H9 (cell line): ENCODE measurements at regions not wholly inside any gene's neighbourhood (a gene's known extent, or its start where the extent isn't known, plus 50 kb on each side); places are given as distances from the start of the nearest gene placed in this dataset.

Experiments
- DNase-seq: peaks from one replicate; pipeline ENCODE4 v3.0.0-alpha.2; 2017
- H2AFZ ChIP-seq: one replicate; pipeline ENCODE4 v1.6.1; 2013; ENCODE audit warnings: mild to moderate bottlenecking, low read length, control low read depth, moderate library complexity
- H2AK5ac ChIP-seq: 2 replicates; pipeline ENCODE4 v1.6.1; 2013; ENCODE audit warnings: low read length, control low read depth, mixed read lengths; ENCODE audit not compliant: insufficient read length
- H2BK120ac ChIP-seq: one replicate; pipeline ENCODE4 v1.6.1; 2013; ENCODE audit warnings: low read depth, mild to moderate bottlenecking, low read length, control low read depth, inconsistent platforms; ENCODE audit not compliant: poor library complexity, severe bottlenecking
- H2BK12ac ChIP-seq: 2 replicates; pipeline ENCODE4 v1.6.1; 2013; ENCODE audit warnings: low read length, control low read depth, mixed read lengths, low read depth; ENCODE audit not compliant: insufficient read length
- H2BK15ac ChIP-seq: 2 replicates; pipeline ENCODE4 v1.6.1; 2013; ENCODE audit warnings: low read depth, low read length, control low read depth
- H2BK20ac ChIP-seq: one replicate; pipeline ENCODE4 v1.6.1; 2013; ENCODE audit warnings: low read depth, mild to moderate bottlenecking, low read length, control low read depth, inconsistent platforms; ENCODE audit not compliant: poor library complexity, severe bottlenecking
- H2BK5ac ChIP-seq: 2 replicates; pipeline ENCODE4 v1.6.1; 2013; ENCODE audit warnings: low read length, control low read depth, mixed read lengths; ENCODE audit not compliant: insufficient read length
- H3K14ac ChIP-seq: 2 replicates; pipeline ENCODE4 v1.6.1; 2013; ENCODE audit warnings: low read length, control low read depth; ENCODE audit not compliant: insufficient read depth
- H3K18ac ChIP-seq: 2 replicates; pipeline ENCODE4 v1.6.1; 2013; ENCODE audit warnings: low read depth, mild to moderate bottlenecking, mixed read lengths, low read length, control low read depth; ENCODE audit not compliant: insufficient read length
- H3K23ac ChIP-seq: 2 replicates; pipeline ENCODE4 v1.6.1; 2013; ENCODE audit warnings: low read length, control low read depth, mixed read lengths, low read depth; ENCODE audit not compliant: insufficient read length
- H3K23me2 ChIP-seq: 2 replicates; pipeline ENCODE4 v1.6.1; 2013; ENCODE audit warnings: low read depth, mild to moderate bottlenecking, mixed read lengths, low read length, control low read depth; ENCODE audit not compliant: insufficient read length, poor library complexity, severe bottlenecking
- H3K27ac ChIP-seq: 2 replicates; pipeline ENCODE4 v1.5.1; 2013; ENCODE audit warnings: low read length, control low read depth, mixed read lengths, low read depth; ENCODE audit not compliant: insufficient read length
- H3K27me3 ChIP-seq: 2 replicates; pipeline ENCODE4 v1.6.1; 2013; ENCODE audit warnings: low read length, control low read depth, inconsistent platforms; ENCODE audit not compliant: insufficient read depth
- H3K4ac ChIP-seq: 2 replicates; pipeline ENCODE4 v1.6.1; 2013; ENCODE audit warnings: low read depth, mild to moderate bottlenecking, control low read depth, inconsistent platforms, low read length, moderate library complexity
- H3K4me1 ChIP-seq: 2 replicates; pipeline ENCODE4 v1.6.1; 2013; ENCODE audit warnings: low read length, control low read depth, inconsistent platforms; ENCODE audit not compliant: insufficient read depth
- H3K4me2 ChIP-seq: 2 replicates; pipeline ENCODE4 v1.6.1; 2013; ENCODE audit warnings: low read length, control low read depth, mixed read lengths; ENCODE audit not compliant: insufficient read length, insufficient read depth
- H3K56ac ChIP-seq: 2 replicates; pipeline ENCODE4 v1.6.1; 2013; ENCODE audit warnings: low read depth, mild to moderate bottlenecking, mixed read lengths, low read length, control low read depth; ENCODE audit not compliant: insufficient read length
- H3K79me1 ChIP-seq: 2 replicates; pipeline ENCODE4 v1.6.1; 2013; ENCODE audit warnings: low read depth, mild to moderate bottlenecking, moderate library complexity, low read length, control low read depth, inconsistent platforms; ENCODE audit not compliant: insufficient read depth, poor library complexity, severe bottlenecking
- H3K79me2 ChIP-seq: 2 replicates; pipeline ENCODE4 v1.6.1; 2013; ENCODE audit warnings: low read length, control low read depth, inconsistent platforms; ENCODE audit not compliant: insufficient read depth
- H3K9ac ChIP-seq: 2 replicates; pipeline ENCODE4 v1.6.1; 2013; ENCODE audit warnings: low read length, control low read depth, mixed read lengths; ENCODE audit not compliant: insufficient read length; ENCODE audit errors: extremely low read depth
- H3K9me3 ChIP-seq: one replicate; pipeline ENCODE4 v1.6.1; 2013; ENCODE audit warnings: low read depth, low read length, inconsistent platforms; ENCODE audit not compliant: control insufficient read depth
- H3T11ph ChIP-seq: one replicate; pipeline ENCODE4 v1.6.1; 2013; ENCODE audit warnings: mild to moderate bottlenecking, low read length, control low read depth, inconsistent platforms
- H4K20me1 ChIP-seq: one replicate; pipeline ENCODE4 v1.6.1; 2013; ENCODE audit not compliant: control insufficient read depth, insufficient read length, insufficient read depth
- H4K5ac ChIP-seq: 2 replicates; pipeline ENCODE4 v1.6.1; 2013; ENCODE audit warnings: low read depth, mild to moderate bottlenecking, mixed read lengths, low read length, control low read depth; ENCODE audit not compliant: insufficient read length
- H4K8ac ChIP-seq: replicated peaks from 2 replicates; pipeline ENCODE4 v1.6.1; 2013; ENCODE audit warnings: low read length, control low read depth, mixed read lengths, low read depth; ENCODE audit not compliant: insufficient read length
- H4K91ac ChIP-seq: 2 replicates; pipeline ENCODE4 v1.6.1; 2013; ENCODE audit warnings: low read depth, mild to moderate bottlenecking, moderate library complexity, mixed read lengths, low read length, control low read depth; ENCODE audit not compliant: insufficient read length
- H3K27ac Mint-ChIP-seq, 3 experiments: 2 replicates in 2 of 3; 3 replicates in 1 of 3; pipeline ENCODE4 v1.8.0; 2020 to 2021; ENCODE audit warnings: mixed read lengths in 3 of 3, mild to moderate bottlenecking in 1 of 3, moderate library complexity in 1 of 3
- H3K27me3 Mint-ChIP-seq: 2 replicates; pipeline ENCODE4 v1.8.0; 2021; ENCODE audit warnings: low read depth, mild to moderate bottlenecking, moderate library complexity, mixed read lengths
- H3K36me3 Mint-ChIP-seq, 3 experiments: 2 replicates in 2 of 3; 3 replicates in 1 of 3; pipeline ENCODE4 v1.8.0; 2020 to 2021; ENCODE audit warnings: low read depth in 3 of 3, mixed read lengths in 3 of 3; ENCODE audit not compliant: insufficient read depth in 1 of 3
- H3K4me1 Mint-ChIP-seq, 2 experiments: 2 replicates each; pipeline ENCODE4 v1.8.0; 2020; ENCODE audit warnings: mixed read lengths in 2 of 2
- H3K4me3 Mint-ChIP-seq, 2 experiments: 2 replicates in 1 of 2; 3 replicates in 1 of 2; pipeline ENCODE4 v1.8.0; 2020 to 2021; ENCODE audit warnings: mild to moderate bottlenecking in 2 of 2, mixed read lengths in 2 of 2, moderate library complexity in 1 of 2
- H3K9me3 Mint-ChIP-seq, 2 experiments: 2 replicates in 1 of 2; 3 replicates in 1 of 2; pipeline ENCODE4 v1.8.0; 2020; ENCODE audit warnings: mild to moderate bottlenecking in 2 of 2, mixed read lengths in 2 of 2, moderate library complexity in 1 of 2
- WGBS: extraction: QIAGEN DNeasy Blood & Tissue Kit; methylation state at CpG from one replicate; pipeline ENCODE4 v1.1.7; 2013; ENCODE audit warnings: missing lambda C conversion rate, low lambda C conversion rate, mixed read lengths; ENCODE audit not compliant: insufficient read length; ENCODE audit errors: extremely low coverage; 5-methylcytosine and 5-hydroxymethylcytosine counted together
- TF ChIP-seq, protein P1 (sequence below): fragments of 200-600 bp; sonication (generic); conservative IDR thresholded peaks from 3 replicates; pipeline ENCODE4 v1.8.0; 2021; ENCODE audit warnings: antibody characterized with exemption, mild to moderate bottlenecking

DNA sequence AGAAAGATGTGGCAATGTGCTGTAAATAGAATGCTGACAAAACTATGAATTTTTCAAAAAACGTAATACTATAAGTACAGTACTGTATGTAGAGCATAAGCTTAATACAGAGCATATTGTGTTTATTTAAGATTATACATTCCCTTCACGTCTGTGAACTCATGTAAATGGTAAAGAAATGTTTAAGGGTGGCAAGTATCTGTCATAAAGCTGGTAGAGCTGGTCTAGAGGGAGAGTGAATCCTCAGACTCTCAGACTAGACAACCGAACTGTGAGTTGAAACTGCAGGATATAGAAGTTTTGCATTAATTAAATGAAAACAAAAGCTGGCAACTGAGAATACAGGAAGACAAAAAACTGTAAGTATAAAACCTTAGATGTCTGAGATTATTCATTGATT is 87.3 kb upstream of the ANXA1 start:
- no peak overlapping the region for H2AK5ac ChIP-seq
- H3K14ac ChIP-seq, result no peak overlapping the region
- no peaks in the 10 kb centered on the region for H3K27me3 Mint-ChIP-seq
- no peaks in the 10 kb centered on the region for H3K27me3 ChIP-seq
- H3K4me1 Mint-ChIP-seq, result peaks cover 5 to 8% of the 10 kb centered on the region in 2 experiments; a peak in 3 of 4 replicates
- H3K23ac ChIP-seq, result no peak overlapping the region
- no peak overlapping the region for H2BK120ac ChIP-seq
- no peak overlapping the region for H2BK12ac ChIP-seq
- H3K56ac ChIP-seq, result no peak overlapping the region
- H3K23me2 ChIP-seq, result no peaks in the 10 kb centered on the region
- no peak overlapping the region for H3K4me3 Mint-ChIP-seq
- no CpG with 5 or more reads among the region's 3 CpGs for WGBS
- no peaks in the 10 kb centered on the region for H3K9me3 ChIP-seq
- H3K27ac ChIP-seq, result no peak overlapping the region
- H3K27ac Mint-ChIP-seq, result no peak overlapping the region
- H4K91ac ChIP-seq, result no peak overlapping the region
- no peak overlapping the region for H2BK20ac ChIP-seq
- H4K20me1 ChIP-seq, result no peaks in the 10 kb centered on the region
- H3K9me3 Mint-ChIP-seq, result no peaks in the 10 kb centered on the region
- H3K9ac ChIP-seq, result no peak overlapping the region
- peaks cover 0 to 2% (median 0%) of the 10 kb centered on the region in 3 experiments; a peak in 3 of 7 replicates for H3K36me3 Mint-ChIP-seq
- no peak overlapping the region for H3T11ph ChIP-seq
- DNase-seq, result no peak
- H3K79me1 ChIP-seq, result no peaks in the 10 kb centered on the region
- H3K4ac ChIP-seq, result no peak overlapping the region
- H3K18ac ChIP-seq, result no peak overlapping the region
- no peak overlapping the region for H2AFZ ChIP-seq
- H2BK15ac ChIP-seq, result no peak overlapping the region
- no peaks in the 10 kb centered on the region for H3K79me2 ChIP-seq
- H3K4me2 ChIP-seq, result no peak overlapping the region
- TF ChIP-seq, protein P1, sequence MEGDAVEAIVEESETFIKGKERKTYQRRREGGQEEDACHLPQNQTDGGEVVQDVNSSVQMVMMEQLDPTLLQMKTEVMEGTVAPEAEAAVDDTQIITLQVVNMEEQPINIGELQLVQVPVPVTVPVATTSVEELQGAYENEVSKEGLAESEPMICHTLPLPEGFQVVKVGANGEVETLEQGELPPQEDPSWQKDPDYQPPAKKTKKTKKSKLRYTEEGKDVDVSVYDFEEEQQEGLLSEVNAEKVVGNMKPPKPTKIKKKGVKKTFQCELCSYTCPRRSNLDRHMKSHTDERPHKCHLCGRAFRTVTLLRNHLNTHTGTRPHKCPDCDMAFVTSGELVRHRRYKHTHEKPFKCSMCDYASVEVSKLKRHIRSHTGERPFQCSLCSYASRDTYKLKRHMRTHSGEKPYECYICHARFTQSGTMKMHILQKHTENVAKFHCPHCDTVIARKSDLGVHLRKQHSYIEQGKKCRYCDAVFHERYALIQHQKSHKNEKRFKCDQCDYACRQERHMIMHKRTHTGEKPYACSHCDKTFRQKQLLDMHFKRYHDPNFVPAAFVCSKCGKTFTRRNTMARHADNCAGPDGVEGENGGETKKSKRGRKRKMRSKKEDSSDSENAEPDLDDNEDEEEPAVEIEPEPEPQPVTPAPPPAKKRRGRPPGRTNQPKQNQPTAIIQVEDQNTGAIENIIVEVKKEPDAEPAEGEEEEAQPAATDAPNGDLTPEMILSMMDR, result no peak
- H2BK5ac ChIP-seq, result no peak overlapping the region
- H3K4me1 ChIP-seq, result no peaks in the 10 kb centered on the region
- H4K5ac ChIP-seq, result no peak overlapping the region
- no peak overlapping the region for H4K8ac ChIP-seq
